NCI-H226 (cell line): ENCODE measurements at regions not wholly inside any gene's neighbourhood (a gene's known extent, or its start where the extent isn't known, plus 50 kb on each side); places are given as distances from the start of the nearest gene placed in this dataset.

ENCODE experiments used
- DNase-seq: peaks from one replicate; pipeline ENCODE4 v3.0.0-alpha.2; 2015

DNA sequence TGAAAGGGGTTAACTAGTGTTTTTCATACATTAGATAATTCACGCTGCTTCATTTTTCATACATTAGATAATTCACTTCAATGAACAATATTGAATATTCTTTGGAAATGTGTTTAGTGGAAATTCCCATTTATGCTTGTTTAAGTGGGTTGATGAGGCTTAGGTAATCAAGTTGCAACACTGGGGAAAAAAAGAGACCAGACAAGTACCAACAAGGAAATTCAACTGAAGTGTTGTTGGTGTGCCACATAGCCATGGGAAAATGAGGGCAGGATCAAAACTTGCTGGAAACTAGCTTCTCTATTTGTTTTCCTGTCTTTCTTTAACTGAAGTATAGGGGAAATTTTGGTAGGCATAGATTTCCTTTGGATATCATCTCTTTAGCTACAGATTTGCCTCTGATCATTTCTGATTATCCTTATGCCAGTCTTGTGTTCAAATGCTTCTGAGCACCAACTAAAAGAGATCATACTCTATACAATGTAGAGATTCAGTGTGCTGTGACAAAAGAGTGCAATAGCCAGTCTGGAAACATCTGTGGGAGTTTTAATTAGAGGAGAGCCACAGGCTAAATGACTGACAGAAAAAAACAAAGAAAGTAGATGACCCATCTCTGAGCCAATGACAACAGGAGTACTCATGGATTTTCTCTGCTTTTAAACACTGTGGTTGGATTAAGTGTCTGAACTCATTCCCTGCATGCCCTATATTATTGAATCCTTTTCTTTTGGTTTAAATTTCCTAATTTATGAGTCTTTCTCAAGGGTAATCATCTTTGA is 67.6 kb upstream of the CTSC start:
- no peak for DNase-seq

DNA sequence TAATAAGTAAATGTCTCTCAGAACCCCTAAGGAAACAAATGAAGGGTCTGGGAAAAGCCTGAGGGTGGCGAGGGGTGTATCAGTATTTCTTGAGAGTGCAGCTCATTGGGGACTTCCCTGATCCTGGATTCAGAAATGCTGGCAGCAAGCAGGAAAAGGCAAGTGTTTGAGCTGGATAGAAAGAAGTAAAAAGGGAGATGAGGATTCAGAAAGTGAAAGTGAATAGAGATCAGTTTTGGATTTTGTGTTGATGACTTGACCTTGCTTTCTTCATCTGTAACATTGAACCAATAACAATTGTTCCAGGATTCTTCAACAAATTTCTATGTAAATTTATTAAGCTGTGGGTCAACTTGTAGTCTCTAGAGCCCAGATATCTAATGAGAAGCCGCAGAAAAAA is 66.9 kb upstream of the CTSC start:
- no peak for DNase-seq

DNA sequence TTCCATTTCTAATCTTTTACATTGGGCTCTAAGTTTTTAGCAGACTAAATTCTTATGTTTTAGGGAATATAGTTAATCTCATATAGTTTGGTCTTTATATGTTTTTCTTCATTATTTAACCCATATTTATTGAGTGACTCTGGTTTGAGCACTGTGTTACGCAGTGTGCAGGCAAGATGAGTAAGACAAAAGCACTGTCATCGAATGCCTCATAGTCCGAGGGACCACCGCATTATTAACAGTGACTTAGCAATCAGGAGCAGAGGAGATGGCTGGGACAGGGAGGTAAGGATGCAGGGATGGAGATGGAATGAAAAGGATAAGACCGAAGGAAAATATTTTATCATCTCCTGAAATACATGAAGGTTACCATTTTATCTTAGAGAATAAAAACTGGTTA is 65.2 kb upstream of the CTSC start:
- DNase-seq, result no peak

DNA sequence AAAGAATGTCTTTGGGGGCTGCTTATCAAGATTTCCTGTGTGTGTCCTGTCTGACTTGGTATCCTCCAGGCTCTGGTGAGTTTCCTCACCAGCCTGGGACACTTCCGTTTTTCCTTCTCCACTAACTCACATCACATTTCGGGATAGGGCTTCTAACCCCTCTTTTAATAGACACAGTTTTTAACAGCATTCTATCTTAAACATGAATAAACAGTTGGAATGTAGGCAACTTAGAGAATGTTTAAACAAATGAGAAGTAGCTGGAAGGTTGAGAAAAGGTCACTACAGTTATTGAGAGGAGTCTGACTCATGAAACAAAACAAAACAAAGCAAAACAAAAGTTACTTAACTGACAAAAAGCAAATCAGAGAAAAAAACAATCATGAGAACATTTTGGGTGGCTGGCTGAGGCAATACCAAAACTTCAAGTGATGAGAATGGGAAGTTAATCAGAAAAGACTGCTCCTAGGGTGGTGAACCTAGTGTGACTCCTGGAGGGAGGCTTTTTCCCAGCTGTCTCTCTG is 64.7 kb upstream of the CTSC start:
- DNase-seq, result peak; percentile 20

DNA sequence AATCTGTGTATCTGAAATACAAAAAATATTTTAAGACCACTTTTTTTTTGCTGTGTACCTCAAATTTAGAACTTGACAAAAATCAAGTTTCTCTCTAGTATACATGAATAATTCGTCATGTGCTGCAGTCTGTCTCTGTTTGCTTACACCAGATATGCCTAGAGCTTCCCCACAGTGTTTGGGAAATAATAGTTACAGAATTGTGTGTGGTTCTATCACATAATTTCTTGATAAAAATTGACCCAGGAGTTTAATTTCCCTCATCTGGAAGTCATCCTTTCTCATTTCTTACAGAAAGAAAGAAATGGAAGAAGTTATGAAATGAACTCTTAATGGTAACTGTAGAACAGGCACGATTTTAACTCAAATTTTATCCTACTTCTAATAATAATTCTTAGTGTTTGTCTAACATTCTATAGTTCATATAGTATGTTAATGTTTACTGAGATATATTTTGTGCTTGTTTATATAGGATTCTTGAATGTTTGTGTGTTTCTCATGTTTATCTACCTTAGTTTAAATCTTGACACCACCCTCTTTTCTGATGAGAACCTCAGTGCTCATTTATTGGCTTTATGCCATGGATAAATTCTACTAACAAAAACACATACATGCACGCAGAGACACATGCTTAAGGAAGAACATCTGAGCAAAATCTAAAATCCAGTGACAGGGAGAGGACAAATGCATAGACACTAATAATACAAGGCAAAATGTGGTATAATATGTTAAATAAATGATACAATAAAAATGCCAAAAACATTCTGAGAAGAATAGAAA is 61.4 kb upstream of the CTSC start:
- DNase-seq, result no peak

DNA sequence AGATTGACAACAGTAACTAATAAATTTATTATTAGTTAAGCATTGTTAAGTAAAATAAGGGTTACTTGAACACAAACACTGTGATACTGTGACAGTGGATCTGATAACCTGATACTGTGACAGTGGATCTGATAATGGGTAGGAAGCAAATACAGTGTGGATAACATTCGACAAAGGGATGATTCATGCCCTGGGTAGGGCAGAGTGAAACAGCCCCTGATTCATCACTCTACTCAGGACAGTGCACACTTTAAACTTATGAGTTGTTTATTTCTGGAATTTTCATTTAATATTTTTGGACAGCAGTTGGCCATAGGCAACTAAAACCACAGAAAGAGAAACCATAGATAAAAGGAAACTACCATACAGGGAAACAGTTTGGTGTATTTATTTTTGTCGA is 60.8 kb upstream of the CTSC start:
- peak; percentile 51 for DNase-seq

GRCh38 chr11:88390254-88390653 is 52.7 kb upstream of the CTSC start:
- DNase-seq, result no peak

DNA sequence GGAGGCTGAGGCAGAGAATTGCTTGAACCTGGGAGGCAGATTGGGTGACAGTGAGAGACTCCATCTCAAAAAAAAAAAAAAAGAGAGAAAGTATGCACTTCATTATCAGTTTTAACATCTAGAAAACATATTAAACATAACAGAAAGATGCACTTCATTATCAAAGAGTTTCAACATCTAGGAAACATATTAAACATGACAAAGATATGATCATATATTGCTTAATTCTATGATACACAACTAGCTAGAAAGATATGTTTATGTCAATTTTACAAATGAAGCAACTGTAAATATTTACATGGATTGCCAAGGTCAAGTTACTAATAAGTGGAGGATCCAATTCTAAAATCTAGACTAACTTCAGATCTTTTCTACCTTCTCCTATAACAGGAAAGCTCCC is 50.4 kb upstream of the CTSC start:
- DNase-seq, result no peak
